Colonic mucosa (tissue), 4 donors: ENCODE measurements at regions not wholly inside any gene's neighbourhood (a gene's known extent, or its start where the extent isn't known, plus 50 kb on each side); places are given as distances from the start of the nearest gene placed in this dataset.

Source experiments
- DNase-seq: peaks from one replicate; pipeline ENCODE4 v3.0.0-alpha.2; 2020
- H3K27ac ChIP-seq: fragments of 200-600 bp; one replicate; pipeline ENCODE4 v1.8.0; 2021
- H3K27me3 ChIP-seq: fragments of 200-600 bp; one replicate; pipeline ENCODE4 v1.8.0; 2021
- H3K36me3 ChIP-seq: fragments of 200-600 bp; one replicate; pipeline ENCODE4 v1.8.0; 2021
- H3K4me1 ChIP-seq: fragments of 200-600 bp; one replicate; pipeline ENCODE4 v1.8.0; 2021; ENCODE audit warnings: mild to moderate bottlenecking
- H3K4me3 ChIP-seq: fragments of 200-600 bp; one replicate; pipeline ENCODE4 v1.8.0; 2021
- H3K9ac ChIP-seq, 2 donors: one replicate each; pipeline ENCODE4 v1.7.0; 2013; ENCODE audit warnings: control low read depth in 2 of 2, low read depth in 2 of 2, low read length in 2 of 2
- H3K9me3 ChIP-seq: fragments of 200-600 bp; one replicate; pipeline ENCODE4 v1.8.0; 2021
- CTCF ChIP-seq: fragments of 200-600 bp; IDR thresholded peaks from one replicate; pipeline ENCODE4 v1.8.0; 2022; ENCODE audit warnings: antibody characterized with exemption, mild to moderate bottlenecking
- intact Hi-C: fragments of 100-400 bp; cut with DNase I; formaldehyde crosslinking; loops from one replicate; pipeline ENCODE4 v1.14.1; 2022
- donor health status: healthy.
- donor health status: DM: no; HTN: no; CAD: no.
- donor health status: DM: no; HTN: no; CAD: no.

- no peaks in the 10 kb centered on the region for H3K36me3 ChIP-seq
- no peak overlapping the region for H3K27ac ChIP-seq
- no peak for TF ChIP-seq CTCF
- no peaks in the 10 kb centered on the region for H3K9me3 ChIP-seq
- intact Hi-C loops = no loop called here
- no peaks in the 10 kb centered on the region for H3K4me1 ChIP-seq
- no peak overlapping the region for H3K9ac ChIP-seq
- DNase-seq = no peak
- no peak overlapping the region for H3K4me3 ChIP-seq
- H3K27me3 ChIP-seq = no peaks in the 10 kb centered on the region
Measured at GRCh38 chr11:81030186-81030585, 1589.4 kb upstream of the TENM4 start.

GRCh38 chr11:81026032-81026431 is 1585.2 kb upstream of the TENM4 start:
- H3K27ac ChIP-seq = no peak overlapping the region
- intact Hi-C loops = no loop called here
- H3K4me1 ChIP-seq = no peaks in the 10 kb centered on the region
- no peak for TF ChIP-seq CTCF
- no peaks in the 10 kb centered on the region for H3K36me3 ChIP-seq
- no peaks in the 10 kb centered on the region for H3K27me3 ChIP-seq
- no peak for DNase-seq
- no peak overlapping the region for H3K9ac ChIP-seq
- no peak overlapping the region for H3K4me3 ChIP-seq
- no peaks in the 10 kb centered on the region for H3K9me3 ChIP-seq

- intact Hi-C loops = no loop called here
- Histone ChIP-seq H3K9me3 (no peaks in the 10 kb centered on the region), H3K4me1 (no peaks in the 10 kb centered on the region), H3K27ac (no peak overlapping the region), H3K4me3 (no peak overlapping the region), H3K27me3 (no peaks in the 10 kb centered on the region), H3K36me3 (no peaks in the 10 kb centered on the region), H3K9ac (no peak overlapping the region)
- DNase-seq = no peak
- TF ChIP-seq CTCF = no peak
Measured at GRCh38 chr11:81022057-81022456, 1581.2 kb upstream of the TENM4 start.

GRCh38 chr11:81010631-81011030 is 1569.8 kb upstream of the TENM4 start:
- intact Hi-C loops = no loop called here
- TF ChIP-seq CTCF = no peak
- Histone ChIP-seq H3K36me3 (no peaks in the 10 kb centered on the region), H3K4me3 (no peak overlapping the region), H3K9me3 (no peaks in the 10 kb centered on the region), H3K27ac (no peak overlapping the region), H3K27me3 (no peaks in the 10 kb centered on the region), H3K9ac (no peak overlapping the region), H3K4me1 (no peaks in the 10 kb centered on the region)
- no peak for DNase-seq

GRCh38 chr11:81007046-81007445 is 1566.2 kb upstream of the TENM4 start:
- Histone ChIP-seq H3K27me3 (no peaks in the 10 kb centered on the region), H3K9ac (no peak overlapping the region), H3K4me3 (no peak overlapping the region), H3K36me3 (no peaks in the 10 kb centered on the region), H3K4me1 (no peaks in the 10 kb centered on the region), H3K27ac (no peak overlapping the region), H3K9me3 (no peaks in the 10 kb centered on the region)
- DNase-seq = no peak
- intact Hi-C loops = no loop called here
- no peak for TF ChIP-seq CTCF

GRCh38 chr11:81005595-81005994 is 1564.8 kb upstream of the TENM4 start:
- Histone ChIP-seq H3K4me3 (no peak overlapping the region), H3K36me3 (no peaks in the 10 kb centered on the region), H3K27me3 (no peaks in the 10 kb centered on the region), H3K4me1 (peaks cover 3% of the 10 kb centered on the region), H3K9me3 (no peaks in the 10 kb centered on the region), H3K9ac (no peak overlapping the region), H3K27ac (no peak overlapping the region)
- intact Hi-C loops = no loop called here
- TF ChIP-seq CTCF = no peak
- DNase-seq = no peak
